DND-41 (cell line): ENCODE measurements at regions not wholly inside any gene's neighbourhood (a gene's known extent, or its start where the extent isn't known, plus 50 kb on each side); places are given as distances from the start of the nearest gene placed in this dataset.

ENCODE experiments used
- ATAC-seq: fragments of 200-7000 bp; cut with Tn5 transposase; 3 replicates; pipeline ENCODE4 v1.9.1; 2021; ENCODE audit warnings: low read depth; ENCODE audit not compliant: insufficient read depth
- DNase-seq: peaks from one replicate; pipeline ENCODE4 v3.0.0-alpha.2; 2020
- H2AFZ ChIP-seq: 2 replicates; pipeline ENCODE4 v1.6.0; 2012; ENCODE audit warnings: low read depth, low read length
- H3K27ac ChIP-seq: 2 replicates; pipeline ENCODE4 v1.5.1; 2012; ENCODE audit warnings: low read length, inconsistent platforms
- H3K27me3 ChIP-seq: fragments of 200-600 bp; sonication (generic); 2 replicates; pipeline ENCODE4 v1.6.0; 2012; ENCODE audit warnings: low read length, mild to moderate bottlenecking, inconsistent platforms; ENCODE audit not compliant: insufficient read depth, poor library complexity
- H3K36me3 ChIP-seq: 2 replicates; pipeline ENCODE4 v1.5.1; 2012; ENCODE audit warnings: low read length, inconsistent platforms; ENCODE audit not compliant: insufficient read depth
- H3K4me1 ChIP-seq: 2 replicates; pipeline ENCODE4 v1.5.1; 2012; ENCODE audit warnings: mild to moderate bottlenecking, low read length; ENCODE audit not compliant: insufficient read depth
- H3K4me2 ChIP-seq: 2 replicates; pipeline ENCODE4 v1.6.0; 2012; ENCODE audit warnings: mild to moderate bottlenecking, moderate library complexity, low read length, inconsistent platforms; ENCODE audit not compliant: insufficient read depth
- H3K4me3 ChIP-seq, 2 experiments: fragments of 200-600 bp in 1 of 2; shearing (Covaris generic) in 1 of 2; 2 replicates each; pipeline ENCODE4 v1.5.1; 2012 to 2016; ENCODE audit warnings: inconsistent platforms in 2 of 2, low read length in 2 of 2, mild to moderate bottlenecking in 2 of 2, low read depth in 1 of 2, moderate library complexity in 1 of 2
- H3K79me2 ChIP-seq: 2 replicates; pipeline ENCODE4 v1.6.0; 2012; ENCODE audit warnings: low read length, inconsistent platforms; ENCODE audit not compliant: insufficient read depth
- H3K9ac ChIP-seq: 2 replicates; pipeline ENCODE4 v1.6.0; 2012; ENCODE audit warnings: low read depth, mild to moderate bottlenecking, inconsistent platforms, low read length, moderate library complexity
- H3K9me3 ChIP-seq: 2 replicates; pipeline ENCODE4 v1.5.1; 2012; ENCODE audit warnings: low read length, moderate library complexity, mild to moderate bottlenecking, inconsistent platforms; ENCODE audit not compliant: insufficient read depth, severe bottlenecking
- H4K20me1 ChIP-seq: 2 replicates; pipeline ENCODE4 v1.6.0; 2012; ENCODE audit warnings: low read length; ENCODE audit not compliant: insufficient read depth
- EZH2 ChIP-seq: IDR thresholded peaks from 3 replicates; pipeline ENCODE4 v1.6.1; 2012; ENCODE audit warnings: borderline replicate concordance, low read depth, mild to moderate bottlenecking, moderate library complexity, low read length, inconsistent platforms; ENCODE audit not compliant: severe bottlenecking
- TF ChIP-seq, protein P1 (sequence below): IDR thresholded peaks from 2 replicates; pipeline ENCODE4 v1.5.1; 2012; ENCODE audit warnings: borderline replicate concordance, low read length, moderate library complexity, mild to moderate bottlenecking; ENCODE audit not compliant: poor library complexity, severe bottlenecking; ENCODE audit errors: extremely low read depth

DNA sequence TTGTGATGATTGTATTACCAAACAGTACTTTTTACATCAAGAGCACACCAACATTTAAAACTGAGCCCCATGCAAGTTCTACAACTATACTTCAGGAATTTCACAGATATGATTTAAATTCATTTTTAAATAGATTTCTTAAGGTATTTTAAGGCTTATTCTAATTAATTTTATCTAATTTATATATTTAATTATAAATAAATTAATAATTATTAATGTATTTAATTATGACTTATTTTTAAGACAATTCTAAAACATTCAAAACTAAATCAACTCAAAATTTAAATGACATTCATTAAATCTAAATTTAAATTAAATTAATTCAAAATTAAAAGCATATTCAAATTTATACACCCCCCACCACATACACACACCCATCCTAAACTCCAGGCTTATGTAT, 299.2 kb downstream of the NFIB start:
- H3K9ac ChIP-seq, result no peak overlapping the region
- no peak overlapping the region for H3K4me2 ChIP-seq
- no peaks in the 10 kb centered on the region for H3K9me3 ChIP-seq
- no peaks in the 10 kb centered on the region for H3K4me1 ChIP-seq
- H3K79me2 ChIP-seq, result no peaks in the 10 kb centered on the region
- no peak for TF ChIP-seq EZH2
- TF ChIP-seq, protein P1, sequence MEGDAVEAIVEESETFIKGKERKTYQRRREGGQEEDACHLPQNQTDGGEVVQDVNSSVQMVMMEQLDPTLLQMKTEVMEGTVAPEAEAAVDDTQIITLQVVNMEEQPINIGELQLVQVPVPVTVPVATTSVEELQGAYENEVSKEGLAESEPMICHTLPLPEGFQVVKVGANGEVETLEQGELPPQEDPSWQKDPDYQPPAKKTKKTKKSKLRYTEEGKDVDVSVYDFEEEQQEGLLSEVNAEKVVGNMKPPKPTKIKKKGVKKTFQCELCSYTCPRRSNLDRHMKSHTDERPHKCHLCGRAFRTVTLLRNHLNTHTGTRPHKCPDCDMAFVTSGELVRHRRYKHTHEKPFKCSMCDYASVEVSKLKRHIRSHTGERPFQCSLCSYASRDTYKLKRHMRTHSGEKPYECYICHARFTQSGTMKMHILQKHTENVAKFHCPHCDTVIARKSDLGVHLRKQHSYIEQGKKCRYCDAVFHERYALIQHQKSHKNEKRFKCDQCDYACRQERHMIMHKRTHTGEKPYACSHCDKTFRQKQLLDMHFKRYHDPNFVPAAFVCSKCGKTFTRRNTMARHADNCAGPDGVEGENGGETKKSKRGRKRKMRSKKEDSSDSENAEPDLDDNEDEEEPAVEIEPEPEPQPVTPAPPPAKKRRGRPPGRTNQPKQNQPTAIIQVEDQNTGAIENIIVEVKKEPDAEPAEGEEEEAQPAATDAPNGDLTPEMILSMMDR, result no peak
- DNase-seq, result no peak
- H4K20me1 ChIP-seq, result no peaks in the 10 kb centered on the region
- H3K27me3 ChIP-seq, result no peaks in the 10 kb centered on the region
- no peak overlapping the region for H3K27ac ChIP-seq
- H2AFZ ChIP-seq, result no peak overlapping the region
- H3K4me3 ChIP-seq, result no peak overlapping the region
- no peak for ATAC-seq
- no peaks in the 10 kb centered on the region for H3K36me3 ChIP-seq

DNA sequence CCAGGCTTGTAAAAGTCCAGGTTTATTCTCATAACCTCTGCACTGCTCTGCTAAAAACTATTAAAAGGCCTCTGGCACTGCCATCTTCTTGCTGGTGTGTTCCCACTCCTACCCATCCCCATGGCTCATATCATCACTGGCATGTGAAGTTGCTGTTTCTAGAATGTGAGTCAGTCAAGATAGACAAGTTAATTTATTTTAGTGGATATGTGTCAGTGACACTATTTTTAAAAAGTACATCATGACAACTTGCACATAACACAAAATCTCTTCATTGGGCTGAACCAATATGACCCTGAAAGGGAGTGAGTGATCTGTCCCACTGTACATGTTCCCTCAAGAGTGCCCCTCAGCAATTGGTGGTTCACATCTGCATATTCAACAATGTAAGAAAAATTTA, 299.7 kb downstream of the NFIB start:
- no peak for DNase-seq
- TF ChIP-seq EZH2, result no peak
- TF ChIP-seq, protein P1, result no peak
- Histone ChIP-seq H3K27me3 (no peaks in the 10 kb centered on the region), H3K27ac (no peak overlapping the region), H3K4me1 (no peaks in the 10 kb centered on the region), H3K4me2 (no peak overlapping the region), H4K20me1 (no peaks in the 10 kb centered on the region), H3K79me2 (no peaks in the 10 kb centered on the region), H3K4me3 (no peak overlapping the region), H3K9ac (no peak overlapping the region), H3K9me3 (no peaks in the 10 kb centered on the region), H3K36me3 (no peaks in the 10 kb centered on the region), H2AFZ (no peak overlapping the region)
- no peak for ATAC-seq

DNA sequence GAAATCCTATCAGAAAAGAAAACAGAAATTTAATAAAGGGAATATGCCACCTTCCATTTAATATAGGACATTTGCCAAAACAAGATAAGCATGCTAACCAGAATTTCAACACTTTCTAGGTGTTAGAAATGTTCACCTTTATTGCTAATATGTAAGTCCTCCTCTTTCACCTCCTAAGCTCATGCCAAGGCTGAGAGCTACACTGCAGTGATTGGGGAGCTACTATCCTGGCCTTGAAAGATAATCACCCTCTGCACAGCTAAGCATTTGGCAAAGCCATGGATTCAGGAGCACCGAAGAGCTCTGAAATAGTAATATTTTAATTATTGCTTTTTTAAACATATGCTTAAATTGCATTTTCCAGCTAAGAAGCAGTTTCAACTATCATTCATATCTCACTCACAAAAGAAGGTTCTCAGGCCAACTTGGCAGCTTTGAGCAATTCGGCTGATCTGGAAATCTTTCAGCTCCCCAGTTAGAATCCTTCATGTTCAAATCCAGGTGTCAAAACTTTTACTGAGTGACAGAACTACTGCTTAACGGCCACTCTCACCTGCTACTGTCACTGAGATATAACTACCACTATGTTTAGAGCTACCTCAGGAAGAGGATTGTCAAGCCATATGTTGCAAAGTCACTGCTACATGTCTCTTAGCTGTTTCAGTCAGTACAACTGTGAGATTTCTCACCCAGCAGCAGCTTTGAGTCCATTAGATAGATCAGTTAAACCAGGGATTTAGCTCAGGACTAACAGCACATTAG, 302.0 kb downstream of the NFIB start:
- no peak overlapping the region for H3K9ac ChIP-seq
- no peak overlapping the region for H3K27ac ChIP-seq
- H3K4me3 ChIP-seq, result no peak overlapping the region
- no peaks in the 10 kb centered on the region for H4K20me1 ChIP-seq
- H3K27me3 ChIP-seq, result no peaks in the 10 kb centered on the region
- TF ChIP-seq, protein P1, result no peak
- no peak for TF ChIP-seq EZH2
- no peaks in the 10 kb centered on the region for H3K79me2 ChIP-seq
- no peaks in the 10 kb centered on the region for H3K36me3 ChIP-seq
- ATAC-seq (no peak), DNase-seq (no peak)
- H2AFZ ChIP-seq, result no peak overlapping the region
- no peaks in the 10 kb centered on the region for H3K4me1 ChIP-seq
- H3K9me3 ChIP-seq, result no peaks in the 10 kb centered on the region
- H3K4me2 ChIP-seq, result no peak overlapping the region
